ENCODE measurements at regions not wholly inside any gene's neighbourhood (a gene's known extent, or its start where the extent isn't known, plus 50 kb on each side); places are given as distances from the start of the nearest gene placed in this dataset.

GRCh38 chrX:20715176-20715575 is 448.5 kb upstream of the RPS6KA3 start:
- Mint-ChIP-seq H3K27me3 (ENCODE audit: low read depth) (no peaks in the 10 kb centered on the region), H3K4me1 (ENCODE audit: low read depth) (no peaks in the 10 kb centered on the region), H3K9me3 (ENCODE audit: low read depth) (peaks cover 13% of the 10 kb centered on the region), H3K27ac (ENCODE audit: unreplicated experiment) (no peak overlapping the region), H3K36me3 (ENCODE audit: low read depth) (no peaks in the 10 kb centered on the region), H3K4me3 (ENCODE audit: unreplicated experiment) (no peak overlapping the region)
- no peak for DNase-seq (ENCODE audit: low spot score)
- no peak for TF ChIP-seq CTCF (IDR thresholded peaks at IDR 0.05)

- Mint-ChIP-seq H3K27ac (ENCODE audit: unreplicated experiment) (no peak overlapping the region), H3K4me3 (ENCODE audit: unreplicated experiment) (no peak overlapping the region), H3K4me1 (ENCODE audit: low read depth) (no peaks in the 10 kb centered on the region), H3K27me3 (ENCODE audit: low read depth) (no peaks in the 10 kb centered on the region), H3K9me3 (ENCODE audit: low read depth) (peaks cover 15% of the 10 kb centered on the region), H3K36me3 (ENCODE audit: low read depth) (no peaks in the 10 kb centered on the region)
- no peak for TF ChIP-seq CTCF (IDR thresholded peaks at IDR 0.05)
- no peak for DNase-seq (ENCODE audit: low spot score)
Measured at GRCh38 chrX:20712811-20713210, 446.1 kb upstream of the RPS6KA3 start.

GRCh38 chrX:20711366-20711765 is 444.7 kb upstream of the RPS6KA3 start:
- Mint-ChIP-seq H3K27me3 (ENCODE audit: low read depth) (no peaks in the 10 kb centered on the region), H3K4me1 (ENCODE audit: low read depth) (no peaks in the 10 kb centered on the region), H3K27ac (ENCODE audit: unreplicated experiment) (no peak overlapping the region), H3K9me3 (ENCODE audit: low read depth) (peaks cover 10% of the 10 kb centered on the region), H3K36me3 (ENCODE audit: low read depth) (no peaks in the 10 kb centered on the region), H3K4me3 (ENCODE audit: unreplicated experiment) (no peak overlapping the region)
- TF ChIP-seq CTCF (IDR thresholded peaks at IDR 0.05), result no peak
- DNase-seq (ENCODE audit: low spot score), result no peak

- no peak overlapping the region for H3K4me3 Mint-ChIP-seq (ENCODE audit: unreplicated experiment)
- no peak for TF ChIP-seq CTCF (IDR thresholded peaks at IDR 0.05)
- H3K4me1 Mint-ChIP-seq (ENCODE audit: low read depth), result no peaks in the 10 kb centered on the region
- H3K36me3 Mint-ChIP-seq (ENCODE audit: low read depth), result peaks cover 2% of the 10 kb centered on the region
- peaks cover 6% of the 10 kb centered on the region for H3K27me3 Mint-ChIP-seq (ENCODE audit: low read depth)
- DNase-seq (ENCODE audit: low spot score), result no peak
- H3K27ac Mint-ChIP-seq (ENCODE audit: unreplicated experiment), result no peak overlapping the region
- H3K9me3 Mint-ChIP-seq (ENCODE audit: low read depth), result peaks cover 13% of the 10 kb centered on the region
Measured at GRCh38 chrX:20693078-20693477, 426.4 kb upstream of the RPS6KA3 start.

GRCh38 chrX:20686256-20686655 is 419.5 kb upstream of the RPS6KA3 start:
- no peak for DNase-seq (ENCODE audit: low spot score)
- H3K27ac Mint-ChIP-seq (ENCODE audit: unreplicated experiment), result no peak overlapping the region
- no peak for TF ChIP-seq CTCF (IDR thresholded peaks at IDR 0.05)
- H3K27me3 Mint-ChIP-seq (ENCODE audit: low read depth), result peaks cover 14% of the 10 kb centered on the region
- H3K9me3 Mint-ChIP-seq (ENCODE audit: low read depth), result peaks cover 3% of the 10 kb centered on the region
- H3K4me3 Mint-ChIP-seq (ENCODE audit: unreplicated experiment), result no peak overlapping the region
- H3K36me3 Mint-ChIP-seq (ENCODE audit: low read depth), result peaks cover 4% of the 10 kb centered on the region
- H3K4me1 Mint-ChIP-seq (ENCODE audit: low read depth), result no peaks in the 10 kb centered on the region
